ENCODE measurements at regions not wholly inside any gene's neighbourhood (a gene's known extent, or its start where the extent isn't known, plus 50 kb on each side); places are given as distances from the start of the nearest gene placed in this dataset.

GRCh38 chr14:34328178-34328577 is 133.9 kb downstream of the SPTSSA start:
- H4K20me1 ChIP-seq (ENCODE audit: control insufficient read depth, insufficient read depth, low read length, poor library complexity, severe bottlenecking) = no peaks in the 10 kb centered on the region
- H3K36me3 ChIP-seq (replicated peaks in 1 of 2; ENCODE audit: control extremely low read depth in 1 of 2, control insufficient read depth in 1 of 2, extremely low read depth in 1 of 2, insufficient read depth in 2 of 2, low read length in 1 of 2) = no peaks in the 10 kb centered on the region
- no CpG with 5 or more reads among the region's 4 CpGs for whole genome bisulfite sequencing (ENCODE audit: insufficient coverage)
- no peak overlapping the region for H3K9ac ChIP-seq (ENCODE audit: low read length)
- no peak for TF ChIP-seq CTCF (IDR thresholded peaks at IDR 0.05)
- TF ChIP-seq EZH2 (IDR thresholded peaks at IDR 0.05; ENCODE audit: borderline replicate concordance, insufficient read depth, low read depth, low read length, poor library complexity, severe bottlenecking) = no peak
- ChIA-PET POLR2A (no interaction called here), CTCF (interaction anchor here (0.5 to 0.6 kb wide), 2 partner anchors 24 to 286 kb away, joined by 3 read pairs; no protein-coding TSS in a partner anchor)
- H3K9me3 ChIP-seq (ENCODE audit: control extremely low read depth in 1 of 3, control insufficient read depth in 2 of 3, insufficient read depth in 1 of 3, low read length in 2 of 3) = no peaks in the 10 kb centered on the region
- DNase-seq = no peak
- H3K4me2 ChIP-seq (replicated peaks; ENCODE audit: low read depth, low read length, poor library complexity, severe bottlenecking) = no peak overlapping the region
- H3K9me3 Mint-ChIP-seq (ENCODE audit: insufficient read depth) = no peaks in the 10 kb centered on the region
- ATAC-seq (ENCODE audit: low read depth) = no peak
- H3K4me1 ChIP-seq (ENCODE audit: control insufficient read depth in 2 of 2, insufficient read depth in 2 of 2, low read length in 2 of 2) = peaks cover 0 to 8% of the 10 kb centered on the region in 2 donors
- no peak overlapping the region for H3K4me3 Mint-ChIP-seq
- H3K27ac ChIP-seq (ENCODE audit: low read length in 2 of 2) = no peak overlapping the region
- H3K27me3 ChIP-seq (replicated peaks in 1 of 4; ENCODE audit: control extremely low read depth in 1 of 4, control insufficient read depth in 3 of 4, insufficient read depth in 4 of 4, low read length in 3 of 4) = no peaks in the 10 kb centered on the region
- peaks cover 15% of the 10 kb centered on the region for H3K4me1 Mint-ChIP-seq
- intact Hi-C loops (cut with micrococcal nuclease) = no loop called here
- H3K79me2 ChIP-seq (ENCODE audit: control insufficient read depth, insufficient read depth, low read length) = no peaks in the 10 kb centered on the region
- no peak overlapping the region for H3K4me3 ChIP-seq (ENCODE audit: control extremely low read depth in 1 of 5, extremely low read depth in 1 of 5, insufficient read depth in 1 of 5, low read depth in 2 of 5, low read length in 4 of 5)
- no peak overlapping the region for H3K27ac Mint-ChIP-seq
- H2AFZ ChIP-seq (ENCODE audit: insufficient read depth, low read depth, low read length, poor library complexity, severe bottlenecking) = no peak overlapping the region
- peaks cover 8% of the 10 kb centered on the region for H3K27me3 Mint-ChIP-seq

DNA sequence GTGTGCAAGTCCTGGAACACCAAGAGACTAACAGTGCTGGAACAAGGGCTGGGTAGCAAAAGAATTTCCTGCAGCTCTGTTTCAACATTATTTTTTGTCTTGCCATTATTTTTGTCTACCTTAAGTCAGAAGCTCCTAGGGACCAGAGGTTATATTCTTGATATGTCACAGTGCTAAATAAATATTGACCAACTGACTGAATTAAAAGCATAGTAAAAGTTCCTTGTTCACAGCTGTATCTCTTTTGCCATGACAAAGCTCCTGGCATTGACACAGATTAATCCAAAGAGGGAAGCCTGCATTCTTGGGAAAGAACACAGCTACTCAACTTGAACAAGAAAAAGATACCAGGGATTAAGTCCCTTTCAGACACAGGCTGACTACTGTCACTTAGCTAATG is 136.5 kb downstream of the SPTSSA start:
- intact Hi-C loops (cut with micrococcal nuclease) = loop anchor here (2.0 kb wide), 1 partner anchor 487 kb away; no protein-coding TSS in a partner anchor
- Histone ChIP-seq H3K9me3 (ENCODE audit: control extremely low read depth in 1 of 3, control insufficient read depth in 2 of 3, insufficient read depth in 1 of 3, low read length in 2 of 3) (no peaks in the 10 kb centered on the region), H3K4me3 (ENCODE audit: control extremely low read depth in 1 of 5, extremely low read depth in 1 of 5, insufficient read depth in 1 of 5, low read depth in 2 of 5, low read length in 4 of 5) (no peak overlapping the region), H3K9ac (ENCODE audit: low read length) (no peak overlapping the region), H3K27me3 (replicated peaks in 1 of 4; ENCODE audit: control extremely low read depth in 1 of 4, control insufficient read depth in 3 of 4, insufficient read depth in 4 of 4, low read length in 3 of 4) (no peaks in the 10 kb centered on the region), H3K27ac (ENCODE audit: low read length in 2 of 2) (no peak overlapping the region), H3K36me3 (replicated peaks in 1 of 2; ENCODE audit: control extremely low read depth in 1 of 2, control insufficient read depth in 1 of 2, extremely low read depth in 1 of 2, insufficient read depth in 2 of 2, low read length in 1 of 2) (no peaks in the 10 kb centered on the region), H3K4me2 (replicated peaks; ENCODE audit: low read depth, low read length, poor library complexity, severe bottlenecking) (no peak overlapping the region), H2AFZ (ENCODE audit: insufficient read depth, low read depth, low read length, poor library complexity, severe bottlenecking) (no peak overlapping the region), H3K4me1 (ENCODE audit: control insufficient read depth in 2 of 2, insufficient read depth in 2 of 2, low read length in 2 of 2) (no peaks in the 10 kb centered on the region), H3K79me2 (ENCODE audit: control insufficient read depth, insufficient read depth, low read length) (no peaks in the 10 kb centered on the region), H4K20me1 (ENCODE audit: control insufficient read depth, insufficient read depth, low read length, poor library complexity, severe bottlenecking) (no peaks in the 10 kb centered on the region)
- TF ChIP-seq CTCF (IDR thresholded peaks at IDR 0.05) (no peak), EZH2 (IDR thresholded peaks at IDR 0.05; ENCODE audit: borderline replicate concordance, insufficient read depth, low read depth, low read length, poor library complexity, severe bottlenecking) (no peak)
- Mint-ChIP-seq H3K4me1 (no peaks in the 10 kb centered on the region), H3K4me3 (no peak overlapping the region), H3K27me3 (peaks cover 12% of the 10 kb centered on the region), H3K27ac (no peak overlapping the region), H3K9me3 (ENCODE audit: insufficient read depth) (no peaks in the 10 kb centered on the region)
- CTCF ChIA-PET = interaction anchor here (0.7 to 1.6 kb wide), 2 partner anchors 11 to 77 kb away, joined by 3 to 4 read pairs; no protein-coding TSS in a partner anchor
- DNase-seq (no peak), ATAC-seq (ENCODE audit: low read depth) (no peak)
- POLR2A ChIA-PET = no interaction called here
